Renal cortex interstitium (tissue), 11 donors: ENCODE measurements at regions not wholly inside any gene's neighbourhood (a gene's known extent, or its start where the extent isn't known, plus 50 kb on each side); places are given as distances from the start of the nearest gene placed in this dataset.
A peak's percentile ranks its signal among the peaks of the same experiment; 100 is the strongest.
"Not testable (repeated sequence)": the region's sequence is repeated elsewhere in the genome, so short reads cannot be mapped to it uniquely, and the experiment has no call there.

Source experiments
- DNase-seq, 11 donors: peaks; one replicate each; pipeline ENCODE4 v3.0.0-alpha.2; 2013; ENCODE audit warnings: low read depth in 9 of 11, low spot score in 4 of 11; ENCODE audit errors: extremely low read depth in 1 of 11

- peak; percentile 36 to 78 (median 53) for DNase-seq
Observed at GRCh38 chr10:123357421-123357930, 203.3 kb downstream of the BUB3 start.

- DNase-seq: no peak
Observed at GRCh38 chr10:123359539-123359938, 205.3 kb downstream of the BUB3 start.

- no peak for DNase-seq
Observed at GRCh38 chr10:123361832-123362231, 207.6 kb downstream of the BUB3 start.

- DNase-seq: no peak
Observed at GRCh38 chr10:123367195-123367594, 213.0 kb downstream of the BUB3 start.

- DNase-seq: not testable (repeated sequence)
Observed at GRCh38 chr10:123371626-123372025, 217.4 kb downstream of the BUB3 start.

- no peak for DNase-seq
Observed at GRCh38 chr10:123373591-123373990, 219.4 kb downstream of the BUB3 start.

GRCh38 chr10:123375097-123375496 is 220.9 kb downstream of the BUB3 start:
- DNase-seq: no peak

GRCh38 chr10:123375738-123376137 is 221.5 kb downstream of the BUB3 start:
- DNase-seq: no peak

- DNase-seq: no peak
Observed at GRCh38 chr10:123377883-123378282, 223.7 kb downstream of the BUB3 start.

GRCh38 chr10:123378302-123378701 is 224.1 kb downstream of the BUB3 start:
- no peak for DNase-seq

GRCh38 chr10:123379156-123379555 is 225.0 kb downstream of the BUB3 start:
- no peak for DNase-seq

GRCh38 chr10:123380491-123381085 is 226.4 kb downstream of the BUB3 start:
- DNase-seq: peak in 1 of 11 donors; percentile 27

GRCh38 chr10:123381224-123381623 is 227.0 kb downstream of the BUB3 start:
- no peak for DNase-seq

GRCh38 chr10:123382491-123382890 is 228.3 kb downstream of the BUB3 start:
- DNase-seq: no peak

GRCh38 chr10:123385508-123386080 is 231.4 kb downstream of the BUB3 start:
- no peak for DNase-seq

- DNase-seq: no peak
Observed at GRCh38 chr10:123389520-123389919, 235.3 kb downstream of the BUB3 start.

GRCh38 chr10:123390332-123390731 is 236.1 kb downstream of the BUB3 start:
- DNase-seq: no peak

- no peak for DNase-seq
Observed at GRCh38 chr10:123390874-123391273, 236.7 kb downstream of the BUB3 start.

GRCh38 chr10:123391275-123392028 is 237.2 kb downstream of the BUB3 start:
- DNase-seq: peak in 1 of 11 donors; percentile 6
